ENCODE measurements at regions not wholly inside any gene's neighbourhood (a gene's known extent, or its start where the extent isn't known, plus 50 kb on each side); places are given as distances from the start of the nearest gene placed in this dataset.

DNA sequence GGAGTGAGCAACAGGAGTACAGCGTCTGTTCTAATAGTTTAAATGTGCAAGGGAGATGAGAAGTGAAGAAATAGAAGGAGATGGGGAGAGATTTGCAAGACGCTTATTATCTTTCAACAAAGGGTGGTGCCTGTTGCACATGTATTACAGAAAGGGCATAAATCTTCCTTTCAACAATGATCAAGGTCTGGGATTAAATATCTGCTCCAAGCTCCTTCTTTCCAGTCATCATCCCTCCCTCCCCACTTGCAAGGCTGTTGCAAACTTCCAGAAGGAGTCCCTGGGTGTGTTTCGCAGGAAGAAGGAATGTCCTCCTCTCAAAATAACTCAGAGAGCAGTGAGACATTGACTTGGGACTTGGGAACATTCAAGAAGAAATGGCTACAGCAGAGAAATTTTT lies 63.5 kb upstream of the MYCBP2 start:
- TF ChIP-seq, protein P1, sequence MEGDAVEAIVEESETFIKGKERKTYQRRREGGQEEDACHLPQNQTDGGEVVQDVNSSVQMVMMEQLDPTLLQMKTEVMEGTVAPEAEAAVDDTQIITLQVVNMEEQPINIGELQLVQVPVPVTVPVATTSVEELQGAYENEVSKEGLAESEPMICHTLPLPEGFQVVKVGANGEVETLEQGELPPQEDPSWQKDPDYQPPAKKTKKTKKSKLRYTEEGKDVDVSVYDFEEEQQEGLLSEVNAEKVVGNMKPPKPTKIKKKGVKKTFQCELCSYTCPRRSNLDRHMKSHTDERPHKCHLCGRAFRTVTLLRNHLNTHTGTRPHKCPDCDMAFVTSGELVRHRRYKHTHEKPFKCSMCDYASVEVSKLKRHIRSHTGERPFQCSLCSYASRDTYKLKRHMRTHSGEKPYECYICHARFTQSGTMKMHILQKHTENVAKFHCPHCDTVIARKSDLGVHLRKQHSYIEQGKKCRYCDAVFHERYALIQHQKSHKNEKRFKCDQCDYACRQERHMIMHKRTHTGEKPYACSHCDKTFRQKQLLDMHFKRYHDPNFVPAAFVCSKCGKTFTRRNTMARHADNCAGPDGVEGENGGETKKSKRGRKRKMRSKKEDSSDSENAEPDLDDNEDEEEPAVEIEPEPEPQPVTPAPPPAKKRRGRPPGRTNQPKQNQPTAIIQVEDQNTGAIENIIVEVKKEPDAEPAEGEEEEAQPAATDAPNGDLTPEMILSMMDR (conservative IDR thresholded peaks at IDR 0.05): no peak
- TF ChIP-seq ZFX (IDR thresholded peaks at IDR 0.05): no peak

Data from C4-2B (cell line).